Heart left ventricle (tissue), 16 donors: ENCODE measurements at regions not wholly inside any gene's neighbourhood (a gene's known extent, or its start where the extent isn't known, plus 50 kb on each side); places are given as distances from the start of the nearest gene placed in this dataset.

ENCODE experiments used
- ATAC-seq, 4 donors: fragments of 200-7000 bp; cut with Tn5 transposase; one replicate each; pipeline ENCODE4 v1.9.1; 2020 to 2022; ENCODE audit warnings: moderate library complexity in 4 of 4, mild to moderate bottlenecking in 3 of 4, moderate number of reproducible peaks in 1 of 4
- DNase-seq, 5 donors: peaks; one replicate each; pipeline ENCODE4 v3.0.0-alpha.2; 2020
- H3K27ac ChIP-seq, 12 donors: fragments of 200-600 bp; sonication (generic) in 4 of 12; one replicate each; pipeline versions ENCODE4 v1.5.0 to v1.8.0; 2016 to 2022; ENCODE audit warnings: mild to moderate bottlenecking in 2 of 12
- H3K27me3 ChIP-seq, 9 donors: fragments of 200-600 bp; sonication (generic) in 2 of 9; one replicate each; pipeline versions ENCODE4 v1.5.1 to v1.8.0; 2016 to 2022; ENCODE audit warnings: mild to moderate bottlenecking in 3 of 9
- H3K36me3 ChIP-seq, 9 donors: fragments of 200-600 bp; sonication (generic) in 2 of 9; one replicate each; pipeline versions ENCODE4 v1.5.0 to v1.8.0; 2018 to 2022; ENCODE audit warnings: mild to moderate bottlenecking in 2 of 9
- H3K4me1 ChIP-seq, 12 donors: fragments of 200-600 bp; sonication (generic) in 4 of 12; one replicate each; pipeline versions ENCODE4 v1.5.0 to v1.8.0; 2016 to 2022; ENCODE audit warnings: mild to moderate bottlenecking in 3 of 12
- H3K4me3 ChIP-seq, 12 donors: fragments of 200-600 bp; sonication (generic) in 4 of 12; one replicate each; pipeline versions ENCODE4 v1.5.0 to v1.8.0; 2017 to 2022; ENCODE audit warnings: mild to moderate bottlenecking in 9 of 12, moderate library complexity in 4 of 12
- H3K9me3 ChIP-seq, 12 donors: fragments of 200-600 bp; sonication (generic) in 4 of 12; one replicate each; pipeline versions ENCODE4 v1.5.0 to v1.8.0; 2016 to 2022; ENCODE audit warnings: mild to moderate bottlenecking in 1 of 12
- POLR2A ChIP-seq, 2 donors: fragments of 450-650 bp; IDR thresholded peaks; one replicate each; pipeline ENCODE4 v1.6.1; 2017; ENCODE audit warnings: antibody characterized with exemption in 2 of 2, mild to moderate bottlenecking in 2 of 2, moderate library complexity in 2 of 2
- WGBS, 4 donors: extraction: QIAGEN DNeasy Blood & Tissue Kit in 2 of 4; methylation state at CpG; one replicate each; pipeline versions ENCODE4 v1.1.5 to v1.1.7; 2013 to 2018; 5-methylcytosine and 5-hydroxymethylcytosine counted together
- intact Hi-C, 10 donors: fragments of 100-400 bp; cut with DNase I; formaldehyde crosslinking; loops; one replicate each; pipeline versions ENCODE4 v1.11.1 to v1.14.2; 2022
- TF ChIP-seq, protein P1 (sequence below), 12 donors: fragments of 200-600 bp; sonication (generic) in 4 of 12; IDR thresholded peaks; one replicate each; pipeline versions ENCODE4 v1.5.0 to v1.8.0; 2018 to 2022; ENCODE audit warnings: antibody characterized with exemption in 12 of 12, mild to moderate bottlenecking in 5 of 12
- donor health status: ischemic (EF 13 %, LVEDD 7.1; RV severe dilation, severe dysfunction).
- donor health status: healthy with polysubstance abuse.
- donor health status: DM: no; HTN: yes; CAD: no.
- donor health status: DM: no; HTN: no; CAD: no.
- donor health status: ischemic (EF 25% LVEDD 6.9; RV normal size, moderate dysfunction).
- donor health status: ischemic (EF 25% LVEDD 5.7; RV mildly dilated, moderate dysfunction).
- donor health status: healthy.
- donor health status: DM: yes; HTN: yes; CAD: no.
- donor health status: ischemic (EF 35%, LVEDD 5.7; RV mildly dilated, moderate dysfunction).
- donor health status: nonischemic (EF 11% LVEDD 7.7; RV severe dilation, severe dysfunction).
- donor health status: DM: yes; HTN: yes; CAD: no.
- donor health status: PGD.
- donor health status: ischemic (EF 29% LVEDD 5.4; RV normal size, mild dysfunction).
- donor health status: nonischemic (EF 23%, LVEDD 6.1; RV moderate dilation, normal function).

GRCh38 chr14:104286086-104286485 is 147.7 kb downstream of the KIF26A start:
- DNase-seq, result peak in 2 of 5 donors; percentile 14 to 15
- 78 to 89% (median 82%) methylated on average over 10 to 11 of the region's 11 CpGs for WGBS, 4 donors
- H3K4me3 ChIP-seq, result no peak overlapping the region
- no peak for ATAC-seq
- no peaks in the 10 kb centered on the region for H3K9me3 ChIP-seq
- TF ChIP-seq POLR2A (IDR thresholded peaks at IDR 0.05), result no peak
- TF ChIP-seq, protein P1, sequence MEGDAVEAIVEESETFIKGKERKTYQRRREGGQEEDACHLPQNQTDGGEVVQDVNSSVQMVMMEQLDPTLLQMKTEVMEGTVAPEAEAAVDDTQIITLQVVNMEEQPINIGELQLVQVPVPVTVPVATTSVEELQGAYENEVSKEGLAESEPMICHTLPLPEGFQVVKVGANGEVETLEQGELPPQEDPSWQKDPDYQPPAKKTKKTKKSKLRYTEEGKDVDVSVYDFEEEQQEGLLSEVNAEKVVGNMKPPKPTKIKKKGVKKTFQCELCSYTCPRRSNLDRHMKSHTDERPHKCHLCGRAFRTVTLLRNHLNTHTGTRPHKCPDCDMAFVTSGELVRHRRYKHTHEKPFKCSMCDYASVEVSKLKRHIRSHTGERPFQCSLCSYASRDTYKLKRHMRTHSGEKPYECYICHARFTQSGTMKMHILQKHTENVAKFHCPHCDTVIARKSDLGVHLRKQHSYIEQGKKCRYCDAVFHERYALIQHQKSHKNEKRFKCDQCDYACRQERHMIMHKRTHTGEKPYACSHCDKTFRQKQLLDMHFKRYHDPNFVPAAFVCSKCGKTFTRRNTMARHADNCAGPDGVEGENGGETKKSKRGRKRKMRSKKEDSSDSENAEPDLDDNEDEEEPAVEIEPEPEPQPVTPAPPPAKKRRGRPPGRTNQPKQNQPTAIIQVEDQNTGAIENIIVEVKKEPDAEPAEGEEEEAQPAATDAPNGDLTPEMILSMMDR (IDR thresholded peaks at IDR 0.05), result no peak
- no peaks in the 10 kb centered on the region for H3K36me3 ChIP-seq
- intact Hi-C loops, result no loop called here
- H3K4me1 ChIP-seq, result no peaks in the 10 kb centered on the region
- H3K27ac ChIP-seq, result no peak overlapping the region
- peaks cover 0 to 3% (median 0%) of the 10 kb centered on the region in 9 donors for H3K27me3 ChIP-seq

- peaks cover 0 to 6% (median 4%) of the 10 kb centered on the region in 9 donors for H3K27me3 ChIP-seq
- WGBS, 4 donors, result 85 to 91% (median 88%) methylated on average over 4 to 7 of the region's 7 CpGs
- no peaks in the 10 kb centered on the region for H3K4me1 ChIP-seq
- no peak overlapping the region for H3K4me3 ChIP-seq
- no peaks in the 10 kb centered on the region for H3K9me3 ChIP-seq
- peak in 2 of 5 donors; percentile 4 to 44 for DNase-seq
- H3K27ac ChIP-seq, result no peak overlapping the region
- no peak for TF ChIP-seq POLR2A (IDR thresholded peaks at IDR 0.05)
- TF ChIP-seq, protein P1 (IDR thresholded peaks at IDR 0.05), result no peak
- intact Hi-C loops, result no loop called here
- no peaks in the 10 kb centered on the region for H3K36me3 ChIP-seq
- no peak for ATAC-seq
Measured at GRCh38 chr14:104286496-104286895, 148.1 kb downstream of the KIF26A start.

- intact Hi-C loops, result no loop called here
- H3K4me1 ChIP-seq, result no peaks in the 10 kb centered on the region
- 89 to 98% (median 91%) methylated on average over 10 to 11 of the region's 11 CpGs for WGBS, 4 donors
- H3K4me3 ChIP-seq, result no peak overlapping the region
- H3K9me3 ChIP-seq, result no peaks in the 10 kb centered on the region
- H3K27ac ChIP-seq, result no peak overlapping the region
- DNase-seq (peak in 3 of 5 donors; percentile 11 to 23 (median 15)), ATAC-seq (no peak)
- H3K27me3 ChIP-seq, result peaks cover 0 to 14% (median 5%) of the 10 kb centered on the region in 9 donors
- TF ChIP-seq, protein P1 (IDR thresholded peaks at IDR 0.05), result no peak
- no peak for TF ChIP-seq POLR2A (IDR thresholded peaks at IDR 0.05)
- no peaks in the 10 kb centered on the region for H3K36me3 ChIP-seq
Measured at GRCh38 chr14:104287301-104288009, 149.1 kb downstream of the KIF26A start.

GRCh38 chr14:104288272-104288671 is 149.9 kb downstream of the KIF26A start:
- intact Hi-C loops, result no loop called here
- Histone ChIP-seq H3K27me3 (peaks cover 0 to 22% (median 10%) of the 10 kb centered on the region in 9 donors), H3K4me3 (no peak overlapping the region), H3K27ac (no peak overlapping the region), H3K9me3 (no peaks in the 10 kb centered on the region), H3K4me1 (no peaks in the 10 kb centered on the region), H3K36me3 (no peaks in the 10 kb centered on the region)
- DNase-seq (peak in 3 of 5 donors; percentile 5 to 15 (median 11)), ATAC-seq (no peak)
- no peak for TF ChIP-seq POLR2A (IDR thresholded peaks at IDR 0.05)
- TF ChIP-seq, protein P1 (IDR thresholded peaks at IDR 0.05), result no peak
- WGBS, 4 donors, result 92 to 95% (median 93%) methylated on average over 12 of the region's 12 CpGs
